ENCODE measurements at regions not wholly inside any gene's neighbourhood (a gene's known extent, or its start where the extent isn't known, plus 50 kb on each side); places are given as distances from the start of the nearest gene placed in this dataset.

DNA sequence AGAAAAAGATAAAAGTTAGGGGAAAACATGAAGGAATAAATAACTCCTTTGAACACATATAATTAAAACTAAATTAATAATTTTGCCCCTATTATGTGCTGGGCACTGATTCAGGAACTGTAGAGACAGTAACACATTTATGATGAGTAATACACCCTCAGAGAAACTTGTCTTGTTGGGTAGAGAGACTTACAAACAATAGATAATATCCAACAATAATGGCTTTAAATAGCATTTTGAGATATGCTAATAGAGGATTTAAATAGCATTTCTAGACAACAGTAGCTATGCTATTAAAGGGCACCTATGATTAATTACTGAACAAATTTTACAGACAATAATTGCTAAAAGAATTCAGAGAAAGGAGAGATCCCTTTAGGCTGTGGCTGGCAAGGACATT lies 455.5 kb downstream of the NUF2 start:
- H3K27ac Mint-ChIP-seq: no peak overlapping the region
- H3K9me3 Mint-ChIP-seq: peaks cover 20% of the 10 kb centered on the region
- intact Hi-C loops (cut with micrococcal nuclease): no loop called here
- H3K4me1 Mint-ChIP-seq (ENCODE audit: low read depth): no peaks in the 10 kb centered on the region
- peaks cover 2% of the 10 kb centered on the region for H3K27me3 Mint-ChIP-seq
- no peak for DNase-seq
- POLR2A ChIA-PET: no interaction called here
- no peak overlapping the region for H3K4me3 Mint-ChIP-seq
- CTCF ChIA-PET: no interaction called here
- H3K36me3 Mint-ChIP-seq: no peaks in the 10 kb centered on the region

DNA sequence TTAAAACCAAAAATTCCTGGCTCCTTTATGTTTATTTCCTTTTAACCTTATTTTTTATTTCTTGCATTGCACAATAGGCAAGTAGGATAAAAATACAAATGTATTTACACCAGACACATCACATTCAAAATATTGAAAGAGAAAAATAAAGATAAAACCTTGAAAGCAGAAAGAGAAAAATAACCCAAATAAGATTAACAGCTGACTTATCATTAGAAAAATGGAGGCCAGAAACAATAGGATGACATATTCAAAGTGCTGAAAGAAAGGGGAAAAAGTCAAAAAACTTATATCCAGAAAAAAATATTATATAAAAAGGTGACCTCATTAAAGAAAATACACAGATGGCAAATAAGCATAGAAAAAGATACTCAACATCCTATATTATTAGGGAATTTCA lies 459.4 kb downstream of the NUF2 start:
- Mint-ChIP-seq H3K27ac (no peak overlapping the region), H3K4me3 (no peak overlapping the region), H3K27me3 (no peaks in the 10 kb centered on the region), H3K9me3 (peaks cover 15% of the 10 kb centered on the region), H3K36me3 (no peaks in the 10 kb centered on the region), H3K4me1 (ENCODE audit: low read depth) (no peaks in the 10 kb centered on the region)
- intact Hi-C loops (cut with micrococcal nuclease): no loop called here
- CTCF ChIA-PET: no interaction called here
- no peak for DNase-seq
- POLR2A ChIA-PET: no interaction called here

DNA sequence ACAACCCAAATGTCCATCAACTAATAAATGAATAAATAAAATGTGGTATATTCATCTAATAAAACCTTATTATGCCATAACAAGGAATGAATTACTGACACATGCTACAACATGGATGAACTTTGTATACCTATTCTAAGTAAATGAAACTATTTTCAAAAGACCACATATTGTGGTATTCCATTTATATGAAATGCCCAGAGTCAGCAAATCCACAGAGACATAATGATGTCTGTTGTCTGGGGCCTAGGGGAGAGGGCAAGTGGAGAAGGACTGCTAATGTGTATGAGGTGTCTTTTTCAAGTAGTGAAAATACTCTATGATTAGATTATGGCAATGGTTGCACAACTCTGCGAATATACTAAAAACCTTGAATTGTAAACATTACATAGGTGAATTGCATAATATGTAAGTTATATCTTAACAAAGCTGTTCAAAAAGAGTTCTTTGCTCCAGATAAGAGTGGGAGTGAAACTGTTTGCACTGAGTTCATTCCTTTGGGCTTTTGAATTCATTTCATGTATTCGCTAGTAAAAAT lies 464.2 kb downstream of the NUF2 start:
- H3K4me1 Mint-ChIP-seq (ENCODE audit: low read depth): no peaks in the 10 kb centered on the region
- peaks cover 6% of the 10 kb centered on the region for H3K9me3 Mint-ChIP-seq
- ChIA-PET CTCF (no interaction called here), POLR2A (no interaction called here)
- no peaks in the 10 kb centered on the region for H3K27me3 Mint-ChIP-seq
- no peaks in the 10 kb centered on the region for H3K36me3 Mint-ChIP-seq
- intact Hi-C loops (cut with micrococcal nuclease): no loop called here
- H3K4me3 Mint-ChIP-seq: no peak overlapping the region
- no peak for DNase-seq
- no peak overlapping the region for H3K27ac Mint-ChIP-seq

DNA sequence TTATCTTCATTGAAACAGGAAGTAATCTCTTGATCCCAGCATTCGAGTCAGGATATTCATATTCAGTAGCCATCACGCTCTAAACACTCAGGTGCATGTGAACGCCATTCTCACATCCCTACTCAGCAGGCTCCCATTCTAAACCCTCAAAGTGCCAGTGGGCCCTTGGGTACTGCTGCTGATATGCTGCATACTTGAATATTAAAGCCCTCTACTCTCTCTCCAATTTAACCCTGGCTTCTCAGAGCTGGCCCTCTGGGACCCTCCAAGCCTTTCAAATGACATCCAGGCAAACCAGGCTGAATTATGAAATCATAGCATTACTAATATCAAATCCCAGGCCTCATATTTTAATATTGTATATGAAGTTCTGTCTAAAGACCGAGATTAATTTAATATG lies 468.2 kb downstream of the NUF2 start:
- DNase-seq: no peak
- CTCF ChIA-PET: no interaction called here
- Mint-ChIP-seq H3K27ac (no peak overlapping the region), H3K36me3 (no peaks in the 10 kb centered on the region), H3K9me3 (peaks cover 15% of the 10 kb centered on the region), H3K27me3 (no peaks in the 10 kb centered on the region), H3K4me1 (ENCODE audit: low read depth) (no peaks in the 10 kb centered on the region), H3K4me3 (no peak overlapping the region)
- POLR2A ChIA-PET: no interaction called here
- intact Hi-C loops (cut with micrococcal nuclease): no loop called here

DNA sequence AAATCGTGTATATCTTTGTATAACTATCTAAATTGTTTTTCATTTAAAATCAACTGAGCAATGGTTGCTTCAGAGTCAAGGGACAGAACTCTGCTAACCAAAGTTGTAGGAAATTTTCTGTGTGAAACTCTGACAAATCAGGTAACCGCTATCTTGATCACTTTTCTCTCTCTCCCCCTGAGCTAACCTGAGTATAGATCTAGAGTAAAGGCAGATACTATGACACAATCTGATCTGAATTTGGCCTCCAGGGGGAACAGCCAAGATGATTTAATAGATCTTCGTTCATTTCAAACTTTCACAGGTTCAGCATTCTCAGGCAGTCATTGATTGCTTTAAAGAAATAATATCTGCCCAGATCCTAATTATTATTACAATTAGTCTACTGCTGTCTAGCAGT lies 472.8 kb downstream of the NUF2 start:
- intact Hi-C loops (cut with micrococcal nuclease): no loop called here
- POLR2A ChIA-PET: no interaction called here
- CTCF ChIA-PET: no interaction called here

DNA sequence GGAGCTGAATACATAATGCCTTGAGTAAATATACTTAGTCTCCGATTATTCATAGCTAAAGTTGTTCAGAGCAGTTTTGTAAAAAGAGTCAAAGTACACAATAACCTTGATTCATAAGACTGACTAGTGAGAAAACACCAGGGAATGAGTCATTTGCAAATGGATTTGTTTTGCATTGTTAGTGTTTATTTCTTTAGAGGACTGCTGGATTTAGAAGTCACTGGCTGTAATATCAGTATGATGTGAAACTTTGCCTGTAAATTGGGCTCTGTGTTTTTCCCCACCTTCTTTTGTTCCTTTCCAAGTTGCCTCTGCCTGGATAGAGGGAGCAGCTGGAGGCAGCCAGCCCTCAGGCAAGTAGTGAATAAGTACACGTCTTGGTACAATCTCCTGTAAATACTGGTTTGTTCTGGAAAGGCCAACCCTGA lies 474.7 kb downstream of the NUF2 start:
- H3K4me1 Mint-ChIP-seq (ENCODE audit: low read depth): no peaks in the 10 kb centered on the region
- no peak for DNase-seq
- H3K27ac Mint-ChIP-seq: no peak overlapping the region
- POLR2A ChIA-PET: no interaction called here
- CTCF ChIA-PET: no interaction called here
- no peak overlapping the region for H3K4me3 Mint-ChIP-seq
- H3K27me3 Mint-ChIP-seq: no peaks in the 10 kb centered on the region
- H3K9me3 Mint-ChIP-seq: peaks cover 12% of the 10 kb centered on the region
- intact Hi-C loops (cut with micrococcal nuclease): no loop called here
- H3K36me3 Mint-ChIP-seq: no peaks in the 10 kb centered on the region

More for the DNA sequence above, 472.8 kb downstream of the NUF2 start:
- H3K36me3 Mint-ChIP-seq: no peaks in the 10 kb centered on the region
- no peaks in the 10 kb centered on the region for H3K4me1 Mint-ChIP-seq (ENCODE audit: low read depth)
- H3K27ac Mint-ChIP-seq: no peak overlapping the region
- no peak for DNase-seq
- H3K4me3 Mint-ChIP-seq: no peak overlapping the region
- no peaks in the 10 kb centered on the region for H3K27me3 Mint-ChIP-seq
- peaks cover 14% of the 10 kb centered on the region for H3K9me3 Mint-ChIP-seq

DNA sequence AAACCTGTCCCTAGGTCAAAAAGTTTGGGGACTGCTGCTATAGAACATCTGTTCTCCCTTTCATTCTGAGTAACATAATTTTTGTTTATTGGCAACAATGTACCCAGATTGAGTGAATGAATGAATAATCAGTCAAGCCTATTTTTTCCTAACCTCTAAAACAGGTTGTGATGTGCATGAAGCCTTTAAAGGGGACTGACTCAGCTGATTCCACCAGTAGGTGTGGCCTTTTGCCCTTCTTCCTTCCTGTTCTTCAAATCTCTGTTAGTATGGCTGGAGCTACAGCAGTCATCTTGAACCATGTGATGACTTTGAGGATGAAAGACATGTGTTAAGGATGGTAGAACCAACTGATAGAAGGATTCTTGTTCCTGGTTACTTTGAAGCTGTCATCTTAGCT lies 476.1 kb downstream of the NUF2 start:
- H3K27ac Mint-ChIP-seq: no peak overlapping the region
- no peaks in the 10 kb centered on the region for H3K36me3 Mint-ChIP-seq
- H3K4me3 Mint-ChIP-seq: no peak overlapping the region
- CTCF ChIA-PET: no interaction called here
- no peaks in the 10 kb centered on the region for H3K4me1 Mint-ChIP-seq (ENCODE audit: low read depth)
- no peak for DNase-seq
- intact Hi-C loops (cut with micrococcal nuclease): no loop called here
- POLR2A ChIA-PET: no interaction called here
- peaks cover 10% of the 10 kb centered on the region for H3K9me3 Mint-ChIP-seq
- no peaks in the 10 kb centered on the region for H3K27me3 Mint-ChIP-seq

DNA sequence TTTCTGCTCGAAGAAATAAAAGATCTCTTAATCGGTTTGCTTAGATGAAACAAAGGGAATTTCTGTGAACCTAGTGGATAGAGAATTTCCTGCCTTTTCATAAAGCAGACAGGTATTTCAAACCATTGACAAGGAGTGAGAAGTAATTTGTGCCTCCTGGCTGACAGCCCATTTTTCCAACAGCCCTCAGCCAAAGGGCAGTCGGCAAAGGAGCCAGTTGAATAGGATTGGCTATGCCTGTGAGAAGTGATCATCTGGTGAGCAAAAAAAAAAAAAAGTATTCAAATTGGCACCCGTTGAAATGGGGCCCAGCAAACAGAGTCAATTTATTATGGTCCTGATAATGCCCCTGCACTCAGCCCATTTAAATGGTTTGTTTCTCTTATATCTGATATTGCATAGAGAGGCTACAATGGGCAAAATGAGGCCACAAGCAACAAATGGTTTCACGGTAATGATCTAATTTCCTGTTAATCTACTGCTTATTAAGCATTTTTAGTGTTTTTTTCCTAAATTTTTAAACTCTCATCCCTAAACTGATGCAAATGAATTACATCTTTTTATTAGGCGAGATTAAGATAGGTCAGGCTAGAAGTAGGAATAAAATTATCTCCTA lies 477.5 kb downstream of the NUF2 start:
- H3K4me1 Mint-ChIP-seq (ENCODE audit: low read depth): no peaks in the 10 kb centered on the region
- POLR2A ChIA-PET: no interaction called here
- DNase-seq: no peak
- H3K9me3 Mint-ChIP-seq: peaks cover 5% of the 10 kb centered on the region
- no peaks in the 10 kb centered on the region for H3K27me3 Mint-ChIP-seq
- H3K27ac Mint-ChIP-seq: no peak overlapping the region
- no peak overlapping the region for H3K4me3 Mint-ChIP-seq
- intact Hi-C loops (cut with micrococcal nuclease): no loop called here
- CTCF ChIA-PET: no interaction called here
- no peaks in the 10 kb centered on the region for H3K36me3 Mint-ChIP-seq

DNA sequence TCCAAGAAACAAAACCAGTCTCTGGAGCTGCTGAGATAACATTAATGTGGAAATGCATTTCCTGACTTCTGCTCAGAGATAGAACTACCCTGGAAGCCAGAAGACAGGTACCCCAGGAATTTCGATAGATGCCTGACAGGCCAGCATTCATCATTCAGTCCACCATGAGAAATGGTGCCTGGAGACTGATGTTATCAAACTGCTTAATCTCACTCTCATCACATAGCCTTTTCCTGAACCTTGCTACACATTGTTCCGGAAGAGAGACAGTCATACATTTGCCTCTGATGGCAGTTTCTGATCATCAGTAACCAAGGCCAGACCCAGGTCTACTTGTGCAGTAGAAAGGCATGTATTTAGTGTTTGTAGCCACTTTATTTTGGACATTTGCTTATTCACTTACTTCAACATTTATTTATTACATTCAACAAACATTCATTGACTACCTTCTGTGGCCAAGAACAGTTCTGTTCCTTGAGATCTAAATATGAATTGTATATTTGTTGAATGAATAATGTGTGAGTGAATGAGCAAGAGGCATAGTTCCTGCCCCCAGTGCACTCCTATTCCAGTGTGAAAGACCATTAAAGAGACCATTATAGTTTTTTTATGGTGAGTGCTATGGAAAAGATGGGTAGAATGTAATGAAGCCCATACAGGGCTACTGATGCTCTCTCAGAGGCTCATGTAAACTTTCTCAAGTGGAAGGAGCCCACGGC lies 485.7 kb downstream of the NUF2 start:
- intact Hi-C loops (cut with micrococcal nuclease): no loop called here
- Mint-ChIP-seq H3K9me3 (peaks cover 7% of the 10 kb centered on the region), H3K4me3 (no peak overlapping the region), H3K27me3 (no peaks in the 10 kb centered on the region), H3K36me3 (no peaks in the 10 kb centered on the region), H3K4me1 (ENCODE audit: low read depth) (no peaks in the 10 kb centered on the region), H3K27ac (no peak overlapping the region)
- POLR2A ChIA-PET: no interaction called here
- DNase-seq: no peak
- CTCF ChIA-PET: no interaction called here

DNA sequence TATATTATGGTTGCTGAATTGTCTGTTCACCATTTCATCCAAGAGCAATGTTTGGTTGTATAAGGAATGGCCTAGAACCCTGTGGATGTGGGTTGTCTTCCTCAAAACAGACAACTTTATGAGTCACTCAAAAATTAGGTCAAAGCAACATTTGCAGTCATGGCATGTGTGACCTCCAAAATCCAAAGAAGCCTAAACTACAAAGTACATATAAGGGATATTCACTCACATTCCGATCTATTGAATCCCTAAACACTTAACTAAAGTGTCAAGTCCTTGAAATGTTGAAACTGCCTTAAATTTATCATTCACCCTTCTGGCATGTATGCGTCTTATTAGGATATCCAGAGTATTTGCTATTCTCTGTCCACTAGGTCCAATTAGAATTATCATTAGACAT lies 491.5 kb downstream of the NUF2 start:
- ChIA-PET POLR2A (no interaction called here), CTCF (no interaction called here)
- Mint-ChIP-seq H3K9me3 (peaks cover 13% of the 10 kb centered on the region), H3K27me3 (no peaks in the 10 kb centered on the region), H3K4me3 (no peak overlapping the region), H3K4me1 (ENCODE audit: low read depth) (no peaks in the 10 kb centered on the region), H3K27ac (no peak overlapping the region), H3K36me3 (no peaks in the 10 kb centered on the region)
- no peak for DNase-seq
- intact Hi-C loops (cut with micrococcal nuclease): no loop called here

DNA sequence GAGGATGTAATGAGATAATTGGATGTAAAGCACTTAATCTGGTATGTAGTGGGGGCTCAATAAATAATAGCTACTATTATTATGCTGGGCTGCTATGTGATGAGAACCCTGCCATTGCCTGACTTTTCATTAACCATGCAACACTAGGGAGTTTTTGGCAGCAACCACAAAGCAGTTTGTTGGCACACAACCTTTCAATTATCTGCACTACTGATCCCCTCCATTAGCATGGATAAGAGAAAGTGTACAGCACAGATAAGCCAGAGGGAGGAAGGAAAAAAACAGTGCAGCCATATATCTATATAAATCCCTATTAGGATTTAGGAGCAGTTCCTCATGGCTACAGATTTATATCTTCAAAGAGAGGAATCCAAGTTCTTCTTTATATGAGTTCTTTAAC lies 498.5 kb downstream of the NUF2 start:
- no peak for DNase-seq

DNA sequence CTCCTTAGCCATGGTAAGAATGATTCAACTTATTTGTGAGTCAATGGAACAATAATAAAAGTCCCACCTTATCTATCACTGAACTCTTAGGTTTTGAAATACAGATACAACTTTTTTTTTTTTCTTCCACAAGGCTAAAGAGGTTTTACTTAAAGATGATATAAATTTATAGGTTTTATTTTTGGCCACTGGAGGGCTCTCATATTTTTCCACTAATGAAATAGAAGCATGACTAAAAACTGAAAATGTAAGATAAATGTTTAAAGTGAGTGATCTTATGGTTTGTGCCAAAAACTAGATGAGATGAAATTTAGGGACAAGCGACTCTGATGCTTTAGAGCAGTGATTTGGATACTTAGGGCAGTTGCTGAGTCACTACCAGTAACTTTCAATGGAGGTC lies 499.0 kb downstream of the NUF2 start:
- Mint-ChIP-seq H3K27ac (no peak overlapping the region), H3K9me3 (peaks cover 2% of the 10 kb centered on the region), H3K36me3 (no peaks in the 10 kb centered on the region), H3K27me3 (no peaks in the 10 kb centered on the region), H3K4me3 (no peak overlapping the region), H3K4me1 (ENCODE audit: low read depth) (no peaks in the 10 kb centered on the region)
- intact Hi-C loops (cut with micrococcal nuclease): no loop called here
- ChIA-PET POLR2A (no interaction called here), CTCF (no interaction called here)
- DNase-seq: no peak

More for the DNA sequence above, 498.5 kb downstream of the NUF2 start:
- ChIA-PET POLR2A (no interaction called here), CTCF (no interaction called here)
- no peak overlapping the region for H3K27ac Mint-ChIP-seq
- H3K4me1 Mint-ChIP-seq (ENCODE audit: low read depth): no peaks in the 10 kb centered on the region
- no peaks in the 10 kb centered on the region for H3K27me3 Mint-ChIP-seq
- intact Hi-C loops (cut with micrococcal nuclease): no loop called here
- H3K9me3 Mint-ChIP-seq: peaks cover 6% of the 10 kb centered on the region
- H3K36me3 Mint-ChIP-seq: no peaks in the 10 kb centered on the region
- H3K4me3 Mint-ChIP-seq: no peak overlapping the region

DNA sequence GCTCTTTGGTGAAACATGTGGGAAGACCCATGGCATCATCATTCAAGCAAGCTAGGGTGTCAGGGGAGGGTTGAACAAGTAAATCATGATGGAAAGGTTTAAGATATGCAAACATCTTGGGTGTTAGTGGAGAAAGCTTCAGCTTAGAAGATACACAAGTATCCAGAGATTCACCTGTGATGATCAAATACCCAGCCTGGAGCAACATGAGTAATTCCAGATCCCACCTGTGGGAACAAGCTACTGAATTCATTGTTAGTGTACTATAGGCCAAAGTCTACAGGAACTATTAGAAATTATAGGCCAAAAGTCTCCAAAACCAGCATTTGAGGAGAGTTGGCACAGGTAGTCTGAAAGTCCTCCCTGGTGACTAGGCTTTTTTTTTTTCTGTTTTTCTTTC lies 499.9 kb downstream of the NUF2 start:
- Mint-ChIP-seq H3K9me3 (peaks cover 2% of the 10 kb centered on the region), H3K27ac (no peak overlapping the region), H3K27me3 (no peaks in the 10 kb centered on the region), H3K4me3 (no peak overlapping the region), H3K4me1 (ENCODE audit: low read depth) (no peaks in the 10 kb centered on the region), H3K36me3 (no peaks in the 10 kb centered on the region)
- ChIA-PET CTCF (no interaction called here), POLR2A (interaction anchor here (0.6 kb wide), 1 partner anchor 450 kb away, joined by 3 read pairs; no protein-coding TSS in a partner anchor)
- intact Hi-C loops (cut with micrococcal nuclease): no loop called here
- no peak for DNase-seq

All from activated CD4-positive, alpha-beta memory T cell treated with anti-CD3 and anti-CD28 coated beads for 36 hours (primary cell).